ENCODE measurements at regions not wholly inside any gene's neighbourhood (a gene's known extent, or its start where the extent isn't known, plus 50 kb on each side); places are given as distances from the start of the nearest gene placed in this dataset.

DNA sequence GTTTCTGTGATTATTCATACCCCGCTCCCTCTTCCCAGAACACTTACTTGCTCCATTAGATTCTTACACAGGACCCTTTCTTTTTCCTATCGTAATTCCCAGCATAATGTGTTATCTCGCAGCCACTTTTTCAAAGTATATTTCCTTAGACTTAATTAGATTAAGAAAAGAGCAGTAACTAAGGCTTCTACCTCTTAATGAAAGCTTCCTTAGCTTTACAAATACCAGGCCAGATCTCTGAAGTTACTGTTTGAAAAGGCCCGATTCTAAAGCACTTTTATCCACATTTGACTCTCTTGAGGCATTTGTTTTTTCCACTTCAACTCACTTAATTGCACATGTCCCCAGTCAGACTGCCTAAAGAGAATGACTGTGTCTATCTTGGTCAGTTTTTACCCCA is 1264.3 kb upstream of the ADGRL2 start:
- H4K20me1 ChIP-seq (ENCODE audit: insufficient read depth, low read length), result no peaks in the 10 kb centered on the region
- H3K4me1 ChIP-seq (ENCODE audit: insufficient read depth, low read length), result no peaks in the 10 kb centered on the region
- ChIA-PET CTCF (ENCODE audit: low intra/inter-chr PET ratio, low total read pairs) (no interaction called here), POLR2A (no interaction called here)
- WGBS (ENCODE audit: low lambda C conversion rate), result 11% methylated on average over 4 of the region's 4 CpGs
- TF ChIP-seq MYNN (CRISPR knock-in tag; IDR thresholded peaks at IDR 0.05; ENCODE audit: low read depth), result no peak
- TF ChIP-seq, protein P1, sequence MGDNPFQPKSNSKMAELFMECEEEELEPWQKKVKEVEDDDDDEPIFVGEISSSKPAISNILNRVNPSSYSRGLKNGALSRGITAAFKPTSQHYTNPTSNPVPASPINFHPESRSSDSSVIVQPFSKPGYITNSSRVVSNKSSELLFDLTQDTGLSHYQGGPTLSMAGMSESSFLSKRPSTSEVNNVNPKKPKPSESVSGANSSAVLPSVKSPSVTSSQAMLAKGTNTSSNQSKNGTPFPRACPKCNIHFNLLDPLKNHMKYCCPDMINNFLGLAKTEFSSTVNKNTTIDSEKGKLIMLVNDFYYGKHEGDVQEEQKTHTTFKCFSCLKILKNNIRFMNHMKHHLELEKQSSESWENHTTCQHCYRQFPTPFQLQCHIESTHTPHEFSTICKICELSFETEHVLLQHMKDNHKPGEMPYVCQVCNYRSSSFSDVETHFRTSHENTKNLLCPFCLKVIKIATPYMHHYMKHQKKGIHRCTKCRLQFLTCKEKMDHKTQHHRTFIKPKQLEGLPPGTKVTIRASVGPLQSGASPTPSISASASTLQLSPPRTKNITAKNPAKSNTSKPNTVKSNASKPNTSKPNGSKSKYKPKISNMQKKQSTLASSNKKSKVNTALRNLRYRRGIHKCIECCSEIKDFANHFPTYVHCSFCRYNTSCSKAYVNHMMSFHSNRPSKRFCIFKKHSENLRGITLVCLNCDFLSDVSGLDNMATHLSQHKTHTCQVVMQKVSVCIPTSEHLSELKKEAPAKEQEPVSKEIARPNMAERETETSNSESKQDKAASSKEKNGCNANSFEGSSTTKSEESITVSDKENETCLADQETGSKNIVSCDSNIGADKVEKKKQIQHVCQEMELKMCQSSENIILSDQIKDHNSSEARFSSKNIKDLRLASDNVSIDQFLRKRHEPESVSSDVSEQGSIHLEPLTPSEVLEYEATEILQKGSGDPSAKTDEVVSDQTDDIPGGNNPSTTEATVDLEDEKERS (CRISPR knock-in tag; IDR thresholded peaks at IDR 0.05), result no peak
- H2AFZ ChIP-seq (ENCODE audit: low read length), result no peak overlapping the region
- no peak for DNase-seq (ENCODE audit: low spot score)
- in situ Hi-C loops (cut with HindIII; ENCODE audit: extremely low pct_ligation_motif_present, low pct_unique_long_range_greater_than_20kb), result no loop called here
- H3K27me3 ChIP-seq (ENCODE audit: control insufficient read depth in 1 of 2, insufficient read depth in 2 of 2, low read length in 2 of 2), result no peaks in the 10 kb centered on the region
- no peak for ATAC-seq
- no peak overlapping the region for H3K4me3 ChIP-seq (replicated peaks in 1 of 3; ENCODE audit: insufficient read depth in 1 of 3, low read depth in 2 of 3, low read length in 3 of 3)
- peaks cover 68% of the 10 kb centered on the region for H3K9me3 ChIP-seq (ENCODE audit: low read length)
- no peaks in the 10 kb centered on the region for H3K36me3 ChIP-seq (replicated peaks in 1 of 2; ENCODE audit: control insufficient read depth in 1 of 2, insufficient read depth in 2 of 2, low read length in 2 of 2)
- no peaks in the 10 kb centered on the region for H3K79me2 ChIP-seq (ENCODE audit: insufficient read depth, low read length)
- H3K9ac ChIP-seq (ENCODE audit: insufficient read depth, low read depth, low read length), result no peak overlapping the region
- BruUV-seq (replicated peaks), result no TSS peak
- no peak overlapping the region for H3K4me2 ChIP-seq (ENCODE audit: low read depth, low read length)
- intact Hi-C loops (cut with micrococcal nuclease; ENCODE audit: unreplicated experiment), result no loop called here
- H3K27ac ChIP-seq (ENCODE audit: extremely low read length, insufficient read depth, low read length), result no peak overlapping the region
- no peak for FAIRE-seq

DNA sequence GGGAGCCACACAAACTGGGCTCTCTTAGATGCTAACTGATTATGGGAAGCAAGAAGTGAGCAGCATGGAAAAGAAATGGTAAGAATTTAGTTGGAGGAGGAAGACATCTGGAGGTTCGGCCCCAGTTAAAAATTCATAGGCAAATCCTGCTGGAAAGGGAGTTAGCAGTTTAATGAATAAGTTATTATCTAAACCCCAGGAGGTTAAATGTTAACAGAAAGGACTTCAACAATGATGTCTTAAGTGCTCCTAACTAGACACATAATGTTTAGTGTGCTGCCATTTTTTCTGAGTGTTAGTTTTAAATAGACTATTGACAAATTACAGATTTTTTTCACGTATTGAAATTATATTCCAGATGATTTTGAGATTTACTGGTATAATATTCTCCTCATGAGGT is 1265.3 kb upstream of the ADGRL2 start:
- ATAC-seq, result no peak
- no peak for DNase-seq (ENCODE audit: low spot score)
- Histone ChIP-seq H3K4me1 (ENCODE audit: insufficient read depth, low read length) (no peaks in the 10 kb centered on the region), H3K4me3 (replicated peaks in 1 of 3; ENCODE audit: insufficient read depth in 1 of 3, low read depth in 2 of 3, low read length in 3 of 3) (no peak overlapping the region), H3K9me3 (ENCODE audit: low read length) (peaks cover 73% of the 10 kb centered on the region), H2AFZ (ENCODE audit: low read length) (no peak overlapping the region), H3K36me3 (replicated peaks in 1 of 2; ENCODE audit: control insufficient read depth in 1 of 2, insufficient read depth in 2 of 2, low read length in 2 of 2) (no peaks in the 10 kb centered on the region), H3K4me2 (ENCODE audit: low read depth, low read length) (no peak overlapping the region), H3K79me2 (ENCODE audit: insufficient read depth, low read length) (no peaks in the 10 kb centered on the region), H3K9ac (ENCODE audit: insufficient read depth, low read depth, low read length) (no peak overlapping the region), H3K27me3 (ENCODE audit: control insufficient read depth in 1 of 2, insufficient read depth in 2 of 2, low read length in 2 of 2) (no peaks in the 10 kb centered on the region), H3K27ac (ENCODE audit: extremely low read length, insufficient read depth, low read length) (no peak overlapping the region), H4K20me1 (ENCODE audit: insufficient read depth, low read length) (no peaks in the 10 kb centered on the region)
- ChIA-PET POLR2A (no interaction called here), CTCF (ENCODE audit: low intra/inter-chr PET ratio, low total read pairs) (no interaction called here)
- BruUV-seq (replicated peaks), result no TSS peak
- in situ Hi-C loops (cut with HindIII; ENCODE audit: extremely low pct_ligation_motif_present, low pct_unique_long_range_greater_than_20kb), result no loop called here
- TF ChIP-seq MIER2 (CRISPR knock-in tag; IDR thresholded peaks at IDR 0.05), result no peak
- TF ChIP-seq CAMTA2 (CRISPR knock-in tag; IDR thresholded peaks at IDR 0.05; ENCODE audit: borderline replicate concordance), result no peak
- TF ChIP-seq ZNF24 (IDR thresholded peaks at IDR 0.05), result no peak
- TF ChIP-seq NFE2 (CRISPR knock-in tag; IDR thresholded peaks at IDR 0.05), result no peak
- 0% methylated on average over 2 of the region's 2 CpGs for WGBS (ENCODE audit: low lambda C conversion rate)
- no peak for FAIRE-seq
- intact Hi-C loops (cut with micrococcal nuclease; ENCODE audit: unreplicated experiment), result no loop called here

Measured in HepG2 (cell line).